Activated T-helper 9 cell treated with anti-CD3 and anti-CD28 coated beads, Interleukin-2, amount 50 U/mL, for 16 hours (primary cell): ENCODE measurements at regions not wholly inside any gene's neighbourhood (a gene's known extent, or its start where the extent isn't known, plus 50 kb on each side); places are given as distances from the start of the nearest gene placed in this dataset.
"Not testable (repeated sequence)": the region's sequence is repeated elsewhere in the genome, so short reads cannot be mapped to it uniquely, and the experiment has no call there.

Experiments used
- DNase-seq: peaks from one replicate; pipeline ENCODE4 v3.0.0-alpha.2; 2020; ENCODE audit warnings: low read depth

DNA sequence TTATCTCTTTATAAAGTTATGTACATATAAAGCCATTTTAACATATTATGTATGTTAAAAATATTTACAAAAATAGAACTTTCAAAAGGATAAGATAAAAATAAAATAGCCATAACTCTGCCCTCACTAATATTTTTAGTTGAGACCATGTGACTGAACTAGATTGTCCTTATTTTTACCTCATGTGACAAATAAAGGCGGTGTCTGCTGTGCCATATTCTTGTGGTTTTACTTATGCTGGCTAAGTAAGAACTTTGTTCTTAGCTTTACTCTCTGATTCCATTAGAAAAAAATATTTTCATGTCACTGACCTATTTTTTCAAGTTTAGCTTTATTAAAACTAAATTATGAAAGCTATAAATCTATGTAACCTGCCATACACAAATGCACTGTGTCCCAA lies 135.6 kb upstream of the TSC22D1 start:
- no peak for DNase-seq

DNA sequence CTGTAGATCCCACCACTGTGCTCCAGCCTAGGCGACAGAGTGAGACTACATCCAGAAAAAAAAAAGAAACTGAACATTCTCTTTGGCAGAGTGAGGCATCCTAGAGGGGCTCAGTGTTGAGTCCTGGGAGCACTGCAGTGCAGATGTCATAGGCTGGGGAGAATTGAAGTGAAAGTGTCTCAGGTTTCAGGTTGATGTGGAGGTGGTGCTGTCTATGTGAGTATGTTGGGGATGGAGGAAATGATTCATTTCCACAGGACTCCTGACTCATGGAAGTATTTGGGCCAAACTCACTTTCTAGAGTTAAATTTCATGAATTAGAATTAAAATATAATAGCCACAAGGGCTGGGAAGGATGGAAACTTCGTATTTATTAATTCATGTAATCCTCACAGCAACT lies 134.4 kb upstream of the TSC22D1 start:
- no peak for DNase-seq

DNA sequence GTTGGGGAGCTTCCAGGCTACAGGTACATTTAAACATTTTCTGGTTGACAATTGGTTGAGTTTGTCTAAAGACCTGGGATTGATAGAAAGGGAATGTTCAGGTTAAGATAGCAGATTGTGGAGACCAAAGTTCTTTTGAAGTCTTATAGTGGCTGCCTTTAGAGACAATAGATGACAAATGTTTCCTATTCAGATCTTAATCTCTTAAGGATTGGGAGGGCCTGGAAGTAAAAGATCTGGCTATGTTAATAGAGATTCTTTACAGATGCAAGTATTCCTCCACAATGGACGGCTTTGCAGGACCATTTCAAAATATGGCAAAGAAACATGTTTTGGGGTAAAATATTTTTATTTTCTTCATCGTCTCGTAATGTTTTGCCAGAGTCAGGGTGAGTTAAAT lies 128.7 kb upstream of the TSC22D1 start:
- DNase-seq = not testable (repeated sequence)

DNA sequence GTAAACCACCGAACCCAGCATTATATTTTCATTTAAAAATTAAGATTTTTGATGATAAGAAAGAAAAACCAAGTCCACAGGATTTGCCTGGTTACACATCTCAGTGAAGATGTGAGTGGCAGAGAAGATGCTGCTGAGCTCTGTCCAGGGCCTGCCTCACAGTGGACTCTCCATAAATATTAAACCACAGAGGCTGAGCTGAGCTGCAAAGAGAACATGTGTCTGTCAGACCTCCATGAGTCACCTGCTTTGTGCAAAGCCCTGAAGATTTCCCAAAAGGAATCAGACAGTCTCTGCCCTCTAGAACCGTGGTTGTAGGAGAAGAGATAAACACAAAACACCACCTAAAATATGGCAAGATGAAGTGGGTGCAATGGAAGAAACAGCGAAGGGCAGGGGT lies 127.2 kb upstream of the TSC22D1 start:
- DNase-seq = no peak

DNA sequence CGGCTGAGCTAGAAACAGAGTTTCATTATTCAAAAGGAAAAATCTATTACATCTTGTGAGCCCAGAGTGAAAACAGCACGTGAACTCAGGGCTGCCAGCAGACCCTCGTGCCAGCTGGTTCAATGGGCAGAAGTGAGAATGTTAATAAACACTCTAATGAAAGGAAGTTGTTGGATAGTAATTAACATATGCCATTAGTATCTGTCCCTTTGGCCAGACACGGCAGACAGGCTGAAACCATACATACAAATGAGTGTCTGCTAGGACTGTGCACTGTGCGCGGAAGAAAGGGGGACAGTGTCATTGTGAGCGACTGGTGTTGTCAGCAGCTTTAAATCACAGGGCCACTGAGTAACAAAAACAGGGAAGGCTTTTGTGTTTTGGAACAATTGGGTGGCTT lies 121.9 kb upstream of the TSC22D1 start:
- DNase-seq = no peak

DNA sequence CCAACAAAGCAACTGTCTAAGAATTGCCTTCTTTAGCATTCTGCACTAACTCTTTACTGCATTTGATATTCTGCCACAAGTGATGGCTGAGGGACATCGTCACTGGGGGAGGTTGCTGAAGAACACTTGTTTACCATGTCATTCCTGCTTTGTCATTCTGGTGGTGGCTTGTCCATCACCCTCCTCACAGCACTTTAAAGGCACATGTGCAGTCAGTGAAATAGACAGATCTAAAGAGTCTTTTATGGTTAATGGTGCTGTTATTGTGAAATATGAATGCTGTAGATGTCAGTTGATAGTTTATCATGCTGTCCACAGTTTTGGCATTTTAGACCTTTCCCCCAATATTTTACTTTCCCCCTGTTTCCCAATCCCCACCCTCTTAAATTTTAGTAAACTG lies 120.9 kb upstream of the TSC22D1 start:
- DNase-seq = no peak

DNA sequence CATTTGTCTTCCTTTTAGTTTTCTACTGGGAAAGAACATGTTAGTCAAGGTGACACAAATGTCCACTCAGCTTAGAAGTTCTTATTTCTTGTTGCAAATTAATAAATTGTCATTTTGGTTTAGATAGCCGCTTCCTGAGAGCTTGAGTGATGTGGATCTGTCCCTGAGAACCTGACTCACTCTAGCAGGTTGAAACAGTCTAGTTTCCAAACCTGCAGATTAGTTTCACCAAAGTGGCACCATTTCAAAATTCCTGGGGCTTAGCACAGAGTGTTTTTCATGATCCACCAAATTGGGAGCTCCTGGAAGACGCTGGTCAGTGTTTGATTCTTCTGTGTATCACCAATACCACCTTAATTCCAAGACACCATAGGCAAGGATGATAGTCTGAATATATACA lies 119.4 kb upstream of the TSC22D1 start:
- DNase-seq = no peak

DNA sequence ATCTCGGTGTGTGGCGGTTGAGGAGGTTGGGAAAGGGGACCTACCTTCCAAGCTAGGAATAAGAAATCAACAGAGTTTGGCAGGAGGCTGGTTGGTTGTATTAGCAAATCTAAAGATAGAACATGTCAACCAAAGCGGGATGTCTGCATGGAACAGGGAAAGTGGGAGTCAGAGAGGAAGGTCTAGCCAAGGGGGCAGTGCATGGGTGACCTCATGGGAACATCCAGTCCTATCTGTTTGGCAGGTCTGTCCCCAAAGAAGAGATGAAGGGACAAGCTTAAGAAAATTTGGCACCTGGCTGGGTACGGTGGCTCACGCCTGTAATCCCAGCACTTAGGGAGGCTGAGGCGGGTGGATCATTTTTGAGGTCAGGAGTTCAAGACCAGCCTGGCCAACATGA lies 118.7 kb upstream of the TSC22D1 start:
- no peak for DNase-seq

DNA sequence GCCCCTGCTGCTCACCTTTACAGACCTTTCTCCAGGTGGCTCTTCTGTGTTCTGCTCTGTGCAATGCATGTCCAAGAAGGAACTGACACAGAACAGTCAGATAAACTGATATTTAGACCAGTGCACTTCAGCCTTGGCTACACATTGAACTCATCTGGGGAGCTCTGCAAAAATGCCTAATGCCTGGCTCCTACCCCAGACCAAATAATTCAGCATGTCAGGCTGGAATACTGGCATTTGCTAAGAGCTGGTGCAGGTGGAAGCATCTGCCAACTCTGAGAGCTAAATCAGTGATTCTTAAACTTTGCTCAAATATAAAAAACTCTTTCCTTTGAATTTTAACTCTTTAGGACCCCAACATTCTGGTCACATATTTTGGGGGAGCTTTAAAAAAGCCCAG lies 118.2 kb upstream of the TSC22D1 start:
- DNase-seq = no peak

DNA sequence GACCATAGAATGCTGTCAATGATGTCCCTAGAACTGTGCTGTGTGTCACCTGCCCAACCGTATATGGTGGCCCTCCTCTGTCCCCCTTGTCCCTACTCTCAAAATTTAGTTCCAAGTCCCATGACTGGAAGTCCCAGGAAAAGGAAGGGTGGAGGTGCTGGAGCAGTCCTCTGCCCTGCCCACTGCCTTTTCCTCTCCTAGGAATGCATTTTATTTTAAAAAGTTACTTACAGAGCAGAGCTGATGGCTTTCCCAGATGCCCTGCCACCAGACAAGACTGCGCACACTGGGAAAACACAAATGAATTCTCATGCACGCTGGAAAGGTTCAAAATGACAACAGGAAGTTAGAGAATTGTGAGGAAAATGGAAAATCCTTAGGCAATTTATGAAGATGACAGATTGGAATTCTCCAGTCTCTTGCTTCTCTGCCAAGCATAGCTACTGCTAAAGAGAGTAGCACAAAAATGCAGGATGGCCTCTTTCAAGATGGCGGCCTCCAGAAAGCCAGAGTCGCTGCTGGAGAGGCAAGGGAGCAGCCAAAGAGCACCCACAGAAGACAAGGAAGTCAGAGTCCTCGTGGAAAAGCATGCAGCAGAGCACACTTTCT lies 117.1 kb upstream of the TSC22D1 start:
- no peak for DNase-seq

DNA sequence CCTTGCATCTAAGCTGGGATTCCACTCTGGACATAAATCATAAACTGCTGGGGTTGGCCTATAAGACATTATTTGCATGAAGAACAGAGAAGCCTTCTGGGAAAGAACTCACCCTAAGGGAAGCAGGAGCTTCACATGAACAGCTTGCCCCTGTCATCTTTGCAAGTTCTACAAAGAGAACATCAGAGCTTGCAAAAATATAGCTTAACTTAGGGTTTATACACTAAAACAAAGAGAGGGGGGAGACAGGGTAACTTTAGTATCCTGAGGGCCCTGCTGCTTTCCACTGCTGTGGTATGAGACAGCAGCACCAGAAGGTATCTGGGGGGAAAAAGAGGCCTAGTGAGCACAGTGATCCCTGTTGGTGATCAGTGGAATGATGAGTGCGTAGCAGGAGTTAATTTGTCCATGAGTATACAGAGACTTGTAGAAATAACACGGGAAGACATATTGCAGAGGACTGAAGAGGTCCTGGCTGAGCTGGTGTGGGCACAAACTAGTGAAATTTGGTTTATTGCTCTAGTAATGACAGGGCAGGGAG lies 116.1 kb upstream of the TSC22D1 start:
- no peak for DNase-seq

DNA sequence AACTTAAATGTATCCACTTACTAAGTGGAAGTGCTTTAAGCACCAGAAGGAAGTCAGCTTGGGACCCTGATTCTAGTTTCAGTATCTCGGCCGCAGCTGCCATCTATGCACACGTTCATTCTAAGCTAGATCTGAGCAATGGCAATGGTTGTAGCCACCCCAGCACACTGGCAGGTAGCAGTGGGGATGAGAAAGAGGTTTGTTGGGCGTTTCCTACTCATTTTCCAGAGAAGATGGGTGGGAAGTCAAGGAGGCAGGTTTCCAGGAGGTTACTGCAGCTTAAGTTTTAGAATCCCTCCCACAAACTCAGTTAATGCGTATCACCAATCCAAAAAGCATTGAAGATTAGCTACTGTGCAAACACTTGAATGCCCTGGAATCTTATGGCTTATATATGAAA lies 114.2 kb upstream of the TSC22D1 start:
- no peak for DNase-seq

DNA sequence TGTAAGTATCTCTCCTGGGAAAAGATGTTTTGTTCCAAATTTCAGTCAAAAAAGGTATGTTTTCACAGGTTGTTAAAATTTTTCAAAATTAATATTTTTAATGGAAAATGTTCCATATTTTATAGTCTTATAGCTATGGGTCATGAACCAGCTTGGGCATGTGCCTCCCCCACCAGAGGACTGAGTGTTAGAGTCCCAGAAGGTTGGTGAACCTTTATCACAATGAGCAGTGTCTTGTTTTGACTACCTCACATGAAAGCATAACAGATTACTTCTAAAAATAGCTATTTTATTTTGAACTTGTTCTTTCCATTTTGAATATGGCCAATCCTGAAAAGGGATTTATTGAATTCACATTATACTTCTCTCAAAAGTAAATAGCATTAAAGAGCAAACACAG lies 112.5 kb upstream of the TSC22D1 start:
- no peak for DNase-seq

DNA sequence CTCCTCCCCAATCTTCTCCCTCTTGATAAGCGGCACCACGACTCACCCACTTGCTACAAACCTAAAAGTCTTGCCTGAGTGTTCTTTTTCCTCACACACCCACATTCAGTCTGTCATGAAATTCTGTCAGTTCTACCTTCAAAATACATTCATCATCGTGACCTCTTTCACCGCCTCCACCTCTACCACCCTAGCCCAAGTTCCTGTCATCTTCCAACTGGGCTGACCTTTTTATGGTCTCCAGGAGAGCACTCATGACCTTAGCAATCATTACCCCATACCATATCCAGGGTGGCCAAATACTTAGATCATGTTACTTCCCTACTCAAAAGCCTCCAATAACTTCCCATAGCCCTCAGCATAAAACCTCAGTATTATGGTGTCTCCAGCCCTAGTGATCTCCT lies 110.4 kb upstream of the TSC22D1 start:
- no peak for DNase-seq

DNA sequence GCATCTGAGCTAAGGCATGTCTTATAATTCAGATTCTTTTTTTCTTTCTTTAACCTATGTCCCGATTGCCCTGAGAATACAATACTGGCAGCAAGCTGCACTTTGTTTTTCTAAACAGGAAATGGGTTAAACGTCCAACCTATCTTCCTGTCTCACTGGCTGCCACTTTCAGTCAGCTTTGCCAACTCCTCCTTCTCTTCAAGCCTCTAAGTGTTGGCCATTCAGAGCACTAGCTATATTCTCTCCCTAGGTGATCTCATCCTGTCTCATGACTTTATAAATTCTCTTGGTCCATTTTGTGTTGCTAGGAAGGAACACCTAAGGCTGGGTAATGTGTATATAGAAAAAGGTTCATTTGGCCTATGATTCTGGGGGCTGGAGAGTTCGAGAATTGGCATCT lies 109.5 kb upstream of the TSC22D1 start:
- DNase-seq = no peak

DNA sequence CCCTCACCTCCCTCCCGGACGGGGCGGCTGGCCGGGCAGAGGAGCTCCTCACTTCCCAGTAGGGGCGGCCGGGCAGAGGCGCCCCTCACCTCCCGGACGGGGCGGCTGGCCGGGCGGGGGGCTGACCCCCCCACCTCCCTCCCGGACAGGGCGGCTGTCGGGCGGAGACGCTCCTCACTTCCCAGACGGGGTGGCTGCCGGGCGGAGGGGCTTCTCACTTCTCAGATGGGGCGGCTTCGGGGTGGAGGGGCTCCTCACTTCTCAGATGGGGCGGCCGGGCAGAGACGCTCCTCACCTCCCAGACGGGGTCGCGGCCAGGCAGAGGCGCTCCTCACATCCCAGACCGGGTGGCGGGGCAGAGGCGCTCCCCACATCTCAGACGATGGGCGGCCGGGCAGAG lies 106.3 kb upstream of the TSC22D1 start:
- DNase-seq = not testable (repeated sequence)

DNA sequence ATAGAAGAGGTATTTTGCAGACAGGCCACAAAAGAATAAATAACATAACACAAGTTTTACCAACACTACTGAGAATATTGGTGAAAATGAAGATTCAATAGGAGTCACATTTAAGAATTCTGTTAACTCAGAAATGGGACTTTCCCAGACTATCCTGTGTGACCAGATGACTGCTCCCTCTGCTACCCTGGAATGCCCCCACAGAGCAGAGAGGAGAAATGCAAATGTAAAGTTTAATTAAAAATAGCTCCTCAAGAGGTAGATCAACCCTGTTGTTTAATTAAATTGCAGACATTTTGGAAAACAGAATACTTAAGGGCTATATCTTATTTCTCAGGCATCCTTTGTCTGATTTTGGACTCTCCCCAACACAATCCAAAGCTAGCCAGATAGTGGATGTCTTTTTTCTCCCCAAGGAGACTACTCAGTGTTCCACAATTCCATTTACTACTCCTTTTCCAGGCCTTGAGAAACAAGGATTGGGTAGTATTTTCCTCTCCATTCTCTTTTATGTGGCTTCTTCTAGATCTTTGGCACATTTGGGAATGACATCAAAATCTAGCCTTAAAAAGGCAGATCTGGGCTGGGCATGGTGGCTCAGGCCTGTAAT lies 104.7 kb upstream of the TSC22D1 start:
- no peak for DNase-seq

DNA sequence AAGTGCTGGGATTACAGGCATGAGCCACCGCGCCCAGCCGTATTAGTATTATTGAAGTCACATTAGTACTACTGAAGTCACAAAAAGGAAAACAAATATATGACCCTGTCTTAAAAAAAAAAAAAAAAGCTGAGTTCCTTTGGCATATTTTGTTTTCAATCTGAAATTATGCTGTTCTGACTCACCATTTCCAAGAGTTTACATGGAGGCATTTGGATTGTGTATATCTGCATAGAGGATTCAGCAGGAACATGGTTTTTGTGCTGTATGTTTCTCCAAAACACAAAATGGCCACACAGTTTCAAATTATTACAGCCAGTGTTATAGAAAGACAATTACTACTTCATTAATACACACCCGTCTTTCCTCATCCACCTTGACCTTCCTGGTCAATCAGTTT lies 103.5 kb upstream of the TSC22D1 start:
- no peak for DNase-seq

DNA sequence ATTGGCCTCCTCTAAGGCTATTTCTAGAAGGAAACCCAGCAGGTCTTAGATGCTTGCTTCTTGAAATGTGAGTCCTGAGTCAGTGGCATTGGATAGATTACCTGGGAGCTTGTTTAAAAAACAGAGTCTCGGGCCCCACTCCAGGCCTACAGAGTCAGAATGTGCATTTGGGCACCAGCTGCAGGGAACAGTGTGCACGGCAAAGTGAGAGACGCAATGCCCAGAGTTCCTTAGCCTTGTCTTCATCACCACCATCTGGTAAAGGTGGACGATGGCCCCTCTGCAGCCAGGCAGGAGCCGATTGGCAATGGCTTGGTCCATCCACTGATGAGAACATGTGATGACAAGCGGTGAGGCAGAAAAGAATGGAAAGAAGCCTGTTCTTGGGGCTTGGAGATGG lies 102.1 kb upstream of the TSC22D1 start:
- DNase-seq = no peak

DNA sequence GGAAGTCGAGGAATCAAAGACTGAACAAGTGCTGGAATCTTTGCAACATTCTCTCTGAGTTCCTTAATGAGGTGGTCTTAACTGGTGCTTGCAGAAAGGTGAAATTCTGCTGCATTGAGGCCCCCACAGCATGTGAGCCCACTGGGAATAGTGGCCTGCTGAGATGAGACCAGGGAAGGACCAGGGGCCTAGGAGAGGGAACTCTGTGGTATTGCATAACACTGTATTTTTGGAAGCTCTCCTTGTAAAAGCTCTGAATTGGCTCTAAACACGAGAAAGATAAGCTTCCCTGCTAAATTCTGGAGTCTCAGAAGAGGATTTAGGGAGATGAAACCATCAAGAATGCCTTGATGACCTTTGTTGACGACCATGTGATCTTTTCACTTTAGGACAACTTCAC lies 100.4 kb upstream of the TSC22D1 start:
- no peak for DNase-seq

DNA sequence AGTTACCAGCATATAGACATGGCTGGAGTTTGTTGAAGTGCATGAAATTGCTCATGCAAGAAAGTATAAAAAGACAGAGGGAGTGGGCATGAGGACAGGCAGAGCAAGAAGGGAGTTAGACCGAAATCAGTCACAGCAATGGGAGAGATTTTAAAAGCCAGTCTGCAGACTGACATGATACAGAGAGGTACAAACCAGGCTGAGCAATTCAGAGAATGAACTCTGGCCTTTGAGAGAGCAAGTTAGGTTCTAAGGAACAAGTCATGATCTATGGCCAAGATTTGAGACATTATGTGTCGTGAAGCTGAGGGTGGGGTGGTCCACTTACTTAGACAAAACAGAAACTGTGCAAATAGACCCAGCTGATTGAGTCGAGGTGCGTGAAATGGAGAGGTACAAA lies 93.4 kb upstream of the TSC22D1 start:
- DNase-seq = no peak

DNA sequence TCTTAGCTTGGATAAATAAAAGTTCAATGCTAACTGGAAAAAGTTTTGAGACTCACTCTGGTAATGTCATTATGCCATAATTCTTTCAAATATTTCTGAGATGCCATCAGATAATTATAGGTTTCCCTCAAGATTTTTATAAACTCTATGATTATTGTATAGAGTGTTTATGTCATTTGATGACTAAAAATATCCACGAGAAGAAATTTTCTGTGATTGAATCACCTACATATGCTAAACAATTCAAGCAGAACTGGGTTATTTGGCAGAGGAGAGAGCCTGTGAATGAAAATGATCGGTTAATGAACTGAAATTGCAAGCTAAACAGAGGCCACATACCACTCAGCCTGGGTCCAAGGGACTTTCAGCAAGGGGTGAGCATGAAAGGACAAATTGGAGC lies 92.6 kb upstream of the TSC22D1 start:
- no peak for DNase-seq

DNA sequence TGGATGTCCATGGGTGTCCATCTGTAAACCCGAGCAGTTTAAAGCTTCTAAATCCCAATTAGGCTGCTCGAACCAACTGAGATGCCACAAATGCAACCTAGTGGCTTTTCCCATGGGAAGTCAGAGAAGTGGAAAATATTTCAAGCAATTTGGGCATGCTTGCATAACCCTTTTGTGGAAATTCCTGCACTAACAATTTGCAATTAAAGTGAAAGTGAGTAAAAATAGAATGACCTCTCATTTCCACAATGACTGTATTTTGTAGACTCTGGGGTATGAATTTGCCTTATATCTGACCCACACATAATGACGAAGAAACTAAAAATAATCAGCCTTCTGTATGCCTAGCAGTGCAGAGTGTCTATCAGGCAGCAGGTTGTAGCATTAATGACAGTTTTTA lies 91.8 kb upstream of the TSC22D1 start:
- no peak for DNase-seq

DNA sequence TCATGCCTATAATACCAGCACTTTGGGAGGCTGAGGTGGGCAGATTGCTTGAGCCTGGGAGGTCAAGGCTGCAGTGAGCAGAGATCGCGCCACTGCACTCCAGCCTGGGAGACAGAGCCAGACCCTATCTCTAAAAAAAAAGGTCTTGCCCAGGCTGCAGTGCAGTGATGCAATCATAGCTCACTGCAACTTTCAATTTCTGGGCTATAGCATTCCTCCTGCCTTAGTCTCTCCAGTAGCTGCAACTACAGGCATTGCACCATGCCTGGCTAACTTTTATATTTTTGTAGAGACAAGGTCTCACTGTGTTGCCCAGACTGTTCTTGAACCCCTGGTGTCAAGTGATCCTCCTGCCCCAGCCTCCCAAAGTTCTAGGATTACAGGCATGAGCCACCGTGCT lies 90.4 kb upstream of the TSC22D1 start:
- not testable (repeated sequence) for DNase-seq
